H1 (cell line): ENCODE measurements at regions not wholly inside any gene's neighbourhood (a gene's known extent, or its start where the extent isn't known, plus 50 kb on each side); places are given as distances from the start of the nearest gene placed in this dataset.

Experiments
- CTCF ChIA-PET: fragments of 300-600 bp; sonication (Branson Sonifier 250); formaldehyde crosslinking; loops from one replicate; lab custom pipeline; 2021; ENCODE audit not compliant: partially characterized antibody; lab: Charles Lee
- POLR2A ChIA-PET: fragments of 300-600 bp; sonication (Branson Sonifier 250); formaldehyde crosslinking; loops from one replicate; lab custom pipeline; 2021; ENCODE audit warnings: inconsistent platforms; ENCODE audit not compliant: partially characterized antibody; lab: Charles Lee
- DNase-seq, 2 experiments: peaks; one replicate each; pipeline versions ENCODE4 v3.0.0 to v3.0.0-alpha.2; 2010 to 2022; ENCODE audit warnings: low spot score in 2 of 2, low read depth in 1 of 2, mixed read lengths in 1 of 2
- FAIRE-seq: peaks from 2 replicates; lab custom pipeline; 2011; peaks lifted over from hg19 to GRCh38; lab: Jason Lieb, UNC
- H2AFZ ChIP-seq: 2 replicates; pipeline ENCODE4 v1.8.1; 2012; ENCODE audit warnings: low read length, inconsistent platforms
- H2AK5ac ChIP-seq: 2 replicates; pipeline ENCODE4 v1.6.1; 2013; ENCODE audit warnings: low read depth, low read length
- H2BK120ac ChIP-seq: replicated peaks from 2 replicates; pipeline ENCODE3; 2013; ENCODE audit warnings: low read depth, low read length, inconsistent platforms
- H2BK12ac ChIP-seq: 2 replicates; pipeline ENCODE4 v1.6.1; 2013; ENCODE audit warnings: low read depth, low read length
- H2BK15ac ChIP-seq: 2 replicates; pipeline ENCODE4 v1.6.1; 2013; ENCODE audit warnings: low read length
- H2BK20ac ChIP-seq: 2 replicates; pipeline ENCODE4 v1.6.1; 2013; ENCODE audit warnings: low read length
- H2BK5ac ChIP-seq: 2 replicates; pipeline ENCODE4 v1.6.1; 2013; ENCODE audit warnings: low read depth, low read length
- H3K14ac ChIP-seq: 2 replicates; pipeline ENCODE4 v1.6.1; 2013; ENCODE audit warnings: inconsistent platforms; ENCODE audit not compliant: insufficient read length
- H3K18ac ChIP-seq: 2 replicates; pipeline ENCODE4 v1.6.1; 2013; ENCODE audit warnings: low read length; ENCODE audit errors: extremely low read depth
- H3K23ac ChIP-seq: 2 replicates; pipeline ENCODE4 v1.6.1; 2013; ENCODE audit warnings: inconsistent platforms; ENCODE audit not compliant: insufficient read length
- H3K23me2 ChIP-seq: 2 replicates; pipeline ENCODE4 v1.6.1; 2013; ENCODE audit warnings: low read depth, low read length
- H3K27ac ChIP-seq: 2 replicates; pipeline ENCODE4 v1.6.1; 2011; ENCODE audit warnings: low read depth, low read length, inconsistent platforms
- H3K27me3 ChIP-seq, 4 experiments: replicated peaks in 1 of 4; 1 replicate in 1 of 4; 2 replicates in 3 of 4; pipeline versions ENCODE4 v1.6.1 to v1.8.1; 2011 to 2013; ENCODE audit warnings: low read length in 3 of 4, mild to moderate bottlenecking in 3 of 4, inconsistent platforms in 2 of 4, mixed read lengths in 2 of 4, moderate library complexity in 1 of 4; ENCODE audit not compliant: control insufficient read depth in 3 of 4, insufficient read depth in 3 of 4; ENCODE audit errors: extremely low read depth in 1 of 4
- H3K36me3 ChIP-seq, 4 experiments: 2 replicates each; pipeline versions ENCODE4 v1.6.1 to v1.8.1; 2011 to 2013; ENCODE audit warnings: mild to moderate bottlenecking in 4 of 4, low read length in 3 of 4, moderate library complexity in 2 of 4, control low read depth in 1 of 4, inconsistent platforms in 1 of 4; ENCODE audit not compliant: insufficient read depth in 4 of 4, control insufficient read depth in 2 of 4
- H3K4ac ChIP-seq: replicated peaks from 2 replicates; pipeline ENCODE3; 2013; ENCODE audit warnings: low read length, low read depth, mixed read lengths, inconsistent platforms; ENCODE audit not compliant: insufficient read length
- H3K4me1 ChIP-seq, 4 experiments: replicated peaks in 1 of 4; 1 replicate in 1 of 4; 2 replicates in 3 of 4; pipeline versions ENCODE4 v1.6.1 to v1.8.1; 2011 to 2013; ENCODE audit warnings: low read length in 3 of 4, inconsistent platforms in 2 of 4, mixed read lengths in 1 of 4; ENCODE audit not compliant: insufficient read depth in 4 of 4, control insufficient read depth in 3 of 4
- H3K4me2 ChIP-seq, 2 experiments: 2 replicates each; pipeline versions ENCODE4 v1.6.1 to v1.8.1; 2011 to 2013; ENCODE audit warnings: low read depth in 2 of 2, low read length in 2 of 2, control low read depth in 1 of 2, inconsistent platforms in 1 of 2, mild to moderate bottlenecking in 1 of 2; ENCODE audit not compliant: insufficient read depth in 1 of 2
- H3K4me3 ChIP-seq, 4 experiments: fragments of 200-600, 300-600 bp in 1 of 4; sonication (generic), shearing (Covaris generic), sonication (Bioruptor Twin) in 1 of 4; 2 replicates each; pipeline versions ENCODE4 v1.5.1 to v1.8.1; 2011 to 2016; ENCODE audit warnings: low read length in 4 of 4, low read depth in 3 of 4, control low read depth in 2 of 4, inconsistent platforms in 2 of 4, mild to moderate bottlenecking in 2 of 4, mixed read lengths in 1 of 4, moderate library complexity in 1 of 4; ENCODE audit not compliant: insufficient read depth in 2 of 4; ENCODE audit errors: extremely low read depth in 1 of 4
- H3K56ac ChIP-seq: replicated peaks from 2 replicates; pipeline ENCODE3; 2013; ENCODE audit warnings: low read depth, mild to moderate bottlenecking, mixed read lengths, low read length, inconsistent platforms; ENCODE audit not compliant: insufficient read length
- H3K79me1 ChIP-seq: 2 replicates; pipeline ENCODE4 v1.6.1; 2013; ENCODE audit warnings: low read depth, low read length, control low read depth
- H3K79me2 ChIP-seq, 2 experiments: 2 replicates each; pipeline versions ENCODE4 v1.6.1 to v1.8.1; 2012 to 2013; ENCODE audit warnings: low read length in 2 of 2, mild to moderate bottlenecking in 2 of 2, inconsistent platforms in 1 of 2; ENCODE audit not compliant: insufficient read depth in 2 of 2, control insufficient read depth in 1 of 2
- H3K9ac ChIP-seq, 4 experiments: replicated peaks in 1 of 4; 1 replicate in 1 of 4; 2 replicates in 3 of 4; pipeline versions ENCODE4 v1.6.1 to v1.8.1; 2011 to 2013; ENCODE audit warnings: low read depth in 3 of 4, low read length in 3 of 4, control low read depth in 2 of 4, mild to moderate bottlenecking in 2 of 4, moderate library complexity in 2 of 4, inconsistent platforms in 1 of 4; ENCODE audit errors: extremely low read depth in 1 of 4
- H3K9me3 ChIP-seq, 2 experiments: 2 replicates each; pipeline versions ENCODE4 v1.6.1 to v1.8.1; 2012 to 2013; ENCODE audit warnings: mild to moderate bottlenecking in 2 of 2, moderate library complexity in 2 of 2, control low read depth in 1 of 2, inconsistent platforms in 1 of 2, low read depth in 1 of 2, low read length in 1 of 2, mixed read lengths in 1 of 2; ENCODE audit not compliant: insufficient read depth in 2 of 2
- H4K20me1 ChIP-seq, 2 experiments: replicated peaks in 1 of 2; 2 replicates each; pipeline versions ENCODE3 to v1.8.1; 2011 to 2013; ENCODE audit warnings: inconsistent platforms in 2 of 2, low read length in 2 of 2, mild to moderate bottlenecking in 1 of 2; ENCODE audit not compliant: insufficient read depth in 2 of 2, control insufficient read depth in 1 of 2
- H4K5ac ChIP-seq: 2 replicates; pipeline ENCODE4 v1.6.1; 2013; ENCODE audit warnings: low read length, low read depth, mixed read lengths, inconsistent platforms; ENCODE audit not compliant: insufficient read length
- H4K8ac ChIP-seq: 2 replicates; pipeline ENCODE4 v1.8.0; 2013; ENCODE audit warnings: mild to moderate bottlenecking, moderate library complexity, low read length, inconsistent platforms; ENCODE audit not compliant: insufficient read depth; ENCODE audit errors: extremely low read depth
- H4K91ac ChIP-seq: replicated peaks from 2 replicates; pipeline ENCODE3; 2013; ENCODE audit warnings: low read length, mixed read lengths, inconsistent platforms; ENCODE audit not compliant: insufficient read length
- ASH2L ChIP-seq: fragments of 200-600, 300-600 bp; sonication (generic); IDR thresholded peaks from one replicate; pipeline ENCODE4 v1.7.1; 2017; ENCODE audit warnings: low read length
- CBX5 ChIP-seq: fragments of 300-800, 300-1000 bp; sonication (generic); IDR thresholded peaks from 2 replicates; pipeline ENCODE4 v1.7.1; 2016; ENCODE audit warnings: antibody characterized with exemption, low read length, low read depth
- CEBPB ChIP-seq: IDR thresholded peaks from 2 replicates; pipeline ENCODE4 v1.6.1; 2012; ENCODE audit warnings: low read depth, low read length
- CTBP2 ChIP-seq: IDR thresholded peaks from 2 replicates; pipeline ENCODE4 v1.7.0; 2011; ENCODE audit warnings: borderline replicate concordance, mild to moderate bottlenecking, moderate library complexity, mixed read lengths, low read length; ENCODE audit not compliant: insufficient read depth, insufficient read length
- EGR1 ChIP-seq: IDR thresholded peaks from 2 replicates; pipeline ENCODE4 v1.6.1; 2011; ENCODE audit warnings: low read depth, low read length, borderline replicate concordance
- GABPA ChIP-seq: IDR thresholded peaks from 2 replicates; pipeline ENCODE4 v1.6.1; 2011; ENCODE audit warnings: mild to moderate bottlenecking, low read length, moderate library complexity, borderline replicate concordance; ENCODE audit not compliant: insufficient read depth
- GTF2F1 ChIP-seq: IDR thresholded peaks from 2 replicates; pipeline ENCODE4 v1.6.1; 2012; ENCODE audit warnings: low read depth, low read length, improper control_type of control experiment, borderline replicate concordance
- MAFK ChIP-seq: IDR thresholded peaks from 2 replicates; pipeline ENCODE4 v1.6.1; 2012; ENCODE audit warnings: low read depth, mild to moderate bottlenecking, improper control_type of control experiment, low read length
- NRF1 ChIP-seq: IDR thresholded peaks from 2 replicates; pipeline ENCODE4 v1.6.1; 2011; ENCODE audit warnings: mild to moderate bottlenecking, low read depth, low read length, improper control_type of control experiment
- RBBP5 ChIP-seq: IDR thresholded peaks from 2 replicates; pipeline ENCODE4 v1.7.1; 2012; ENCODE audit warnings: low read depth, mild to moderate bottlenecking, inconsistent platforms, low read length, moderate library complexity, borderline replicate concordance
- YY1 ChIP-seq: IDR thresholded peaks from 2 replicates; pipeline ENCODE4 v1.6.1; 2011; ENCODE audit warnings: low read depth, mild to moderate bottlenecking, low read length
- ZNF274 ChIP-seq: IDR thresholded peaks from 2 replicates; pipeline ENCODE4 v1.7.0; 2012; ENCODE audit warnings: low read length, borderline replicate concordance; ENCODE audit errors: extremely low read depth
- WGBS, 2 experiments: shearing (Covaris generic) in 1 of 2; methylation state at CpG; one replicate each; pipeline versions ENCODE4 v1.1.6 to v1.1.7; 2013 to 2015; ENCODE audit warnings: low lambda C conversion rate in 2 of 2, mixed read lengths in 2 of 2, inconsistent platforms in 1 of 2, low coverage in 1 of 2, missing lambda C conversion rate in 1 of 2; ENCODE audit not compliant: insufficient replicate concordance in 2 of 2, insufficient coverage in 1 of 2, insufficient read length in 1 of 2; ENCODE audit errors: extremely low coverage in 1 of 2, missing lambda C conversion rate in 1 of 2; 5-methylcytosine and 5-hydroxymethylcytosine counted together
- TF ChIP-seq, protein P1 (sequence below): IDR thresholded peaks from 2 replicates; pipeline ENCODE4 v1.6.1; 2012; ENCODE audit warnings: low read length, inconsistent platforms

DNA sequence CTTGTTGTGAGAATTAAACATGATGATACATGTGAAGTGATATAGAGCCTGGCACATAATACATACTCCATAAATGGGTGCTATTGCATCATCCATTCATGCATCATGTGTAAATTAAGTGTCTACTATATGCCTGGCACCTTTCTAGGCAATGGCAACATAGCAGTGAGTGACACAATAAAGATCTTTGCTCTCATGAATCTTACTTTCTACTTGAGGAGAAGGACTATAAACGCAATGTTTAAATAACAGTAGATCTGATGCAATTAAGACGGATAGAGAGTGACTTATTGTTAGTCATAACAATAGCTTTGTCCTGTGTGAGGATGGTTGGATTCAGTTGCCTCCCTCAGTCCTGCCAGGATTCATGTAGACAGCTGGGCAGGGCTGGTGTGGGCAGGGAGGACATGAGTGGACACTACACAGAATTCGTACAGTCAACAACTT is 88.4 kb upstream of the NPAS2 start:
- Histone ChIP-seq H2BK12ac (no peak overlapping the region), H2BK5ac (no peak overlapping the region), H2BK20ac (no peak overlapping the region), H4K5ac (no peak overlapping the region), H3K9ac (no peak overlapping the region), H3K4me1 (peaks cover 0 to 6% (median 2%) of the 10 kb centered on the region in 4 experiments; a peak in 3 of 7 replicates), H2BK120ac (no peak overlapping the region), H2BK15ac (no peak overlapping the region), H3K27ac (no peak overlapping the region), H3K4ac (no peak overlapping the region), H3K18ac (no peak overlapping the region), H3K4me2 (no peak overlapping the region), H3K9me3 (no peaks in the 10 kb centered on the region), H3K23ac (no peak overlapping the region), H3K23me2 (no peaks in the 10 kb centered on the region), H3K4me3 (no peak overlapping the region), H4K8ac (no peak overlapping the region), H4K91ac (no peak overlapping the region), H2AK5ac (no peak overlapping the region), H3K36me3 (no peaks in the 10 kb centered on the region), H3K14ac (no peak overlapping the region), H3K27me3 (no peaks in the 10 kb centered on the region), H3K56ac (no peak overlapping the region), H3K79me1 (no peaks in the 10 kb centered on the region), H3K79me2 (no peaks in the 10 kb centered on the region), H2AFZ (0 out of 2 replicates have a peak overlapping the region, but pooled peaks have one; percentile 17), H4K20me1 (no peaks in the 10 kb centered on the region)
- no peak for FAIRE-seq
- CTCF ChIA-PET: interaction anchor here (1.0 to 3.1 kb wide), 3 partner anchors 11 to 278 kb away, joined by 3 to 17 read pairs (median 4); no protein-coding TSS in a partner anchor
- WGBS, 2 experiments: 88% methylated on average over 3 of the region's 3 CpGs; no CpG with 5 or more reads in 1 of the 2 experiments
- POLR2A ChIA-PET: no interaction called here
- DNase-seq: no peak
- TF ChIP-seq, protein P1, sequence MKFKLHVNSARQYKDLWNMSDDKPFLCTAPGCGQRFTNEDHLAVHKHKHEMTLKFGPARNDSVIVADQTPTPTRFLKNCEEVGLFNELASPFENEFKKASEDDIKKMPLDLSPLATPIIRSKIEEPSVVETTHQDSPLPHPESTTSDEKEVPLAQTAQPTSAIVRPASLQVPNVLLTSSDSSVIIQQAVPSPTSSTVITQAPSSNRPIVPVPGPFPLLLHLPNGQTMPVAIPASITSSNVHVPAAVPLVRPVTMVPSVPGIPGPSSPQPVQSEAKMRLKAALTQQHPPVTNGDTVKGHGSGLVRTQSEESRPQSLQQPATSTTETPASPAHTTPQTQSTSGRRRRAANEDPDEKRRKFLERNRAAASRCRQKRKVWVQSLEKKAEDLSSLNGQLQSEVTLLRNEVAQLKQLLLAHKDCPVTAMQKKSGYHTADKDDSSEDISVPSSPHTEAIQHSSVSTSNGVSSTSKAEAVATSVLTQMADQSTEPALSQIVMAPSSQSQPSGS: no peak
- TF ChIP-seq GABPA (no peak), NRF1 (no peak), ZNF274 (no peak), CEBPB (no peak), CTBP2 (no peak), MAFK (no peak), EGR1 (no peak), YY1 (no peak), CBX5 (no peak), ASH2L (no peak), RBBP5 (no peak), GTF2F1 (no peak)
